Keratinocyte (primary cell): ENCODE measurements at regions not wholly inside any gene's neighbourhood (a gene's known extent, or its start where the extent isn't known, plus 50 kb on each side); places are given as distances from the start of the nearest gene placed in this dataset.
"Not testable (repeated sequence)": the region's sequence is repeated elsewhere in the genome, so short reads cannot be mapped to it uniquely, and the experiment has no call there.

Experiments
- DNase-seq: peaks from one replicate; pipeline ENCODE4 v3.0.0-alpha.2; 2011; ENCODE audit warnings: low read depth, missing footprints, low spot score
- FAIRE-seq: peaks from 2 replicates; lab custom pipeline; 2011; peaks lifted over from hg19 to GRCh38; lab: Jason Lieb, UNC
- H2AFZ ChIP-seq: 2 replicates; pipeline ENCODE4 v1.6.0; 2012; ENCODE audit warnings: low read length, control low read depth, inconsistent platforms; ENCODE audit not compliant: control insufficient read depth
- H3K27ac ChIP-seq: 2 replicates; pipeline ENCODE4 v1.5.1; 2011; ENCODE audit warnings: low read length; ENCODE audit not compliant: control insufficient read depth, insufficient read depth
- H3K27me3 ChIP-seq: 3 replicates; pipeline ENCODE4 v1.6.0; 2011; ENCODE audit warnings: low read length; ENCODE audit not compliant: control insufficient read depth, insufficient read depth; ENCODE audit errors: extremely low read depth
- H3K36me3 ChIP-seq, 2 experiments: 2 replicates in 1 of 2; 3 replicates in 1 of 2; pipeline ENCODE4 v1.5.1; 2011; ENCODE audit warnings: low read length in 2 of 2, mild to moderate bottlenecking in 1 of 2; ENCODE audit not compliant: control insufficient read depth in 2 of 2, insufficient read depth in 2 of 2; ENCODE audit errors: extremely low read depth in 1 of 2
- H3K4me1 ChIP-seq: 3 replicates; pipeline ENCODE4 v1.5.1; 2011; ENCODE audit warnings: low read length; ENCODE audit not compliant: control insufficient read depth, insufficient read depth; ENCODE audit errors: extremely low read depth
- H3K4me2 ChIP-seq: 3 replicates; pipeline ENCODE4 v1.6.0; 2011; ENCODE audit warnings: low read depth, low read length; ENCODE audit not compliant: control insufficient read depth, insufficient read depth; ENCODE audit errors: extremely low read depth
- H3K4me3 ChIP-seq, 3 experiments: fragments of 200-600 bp in 1 of 3; sonication (generic) in 1 of 3; 2 replicates in 2 of 3; 3 replicates in 1 of 3; pipeline ENCODE4 v1.5.1; 2011 to 2016; ENCODE audit warnings: low read length in 3 of 3, mild to moderate bottlenecking in 3 of 3, control low read depth in 2 of 3, inconsistent platforms in 1 of 3, low read depth in 1 of 3, mixed read lengths in 1 of 3, mixed run types in 1 of 3, moderate library complexity in 1 of 3; ENCODE audit not compliant: control insufficient read depth in 2 of 3, insufficient read depth in 2 of 3; ENCODE audit errors: extremely low read depth in 1 of 3
- H3K79me2 ChIP-seq: 2 replicates; pipeline ENCODE4 v1.6.0; 2012; ENCODE audit warnings: low read length; ENCODE audit not compliant: control insufficient read depth, insufficient read depth
- H3K9ac ChIP-seq: 3 replicates; pipeline ENCODE4 v1.6.0; 2011; ENCODE audit warnings: low read length; ENCODE audit not compliant: control insufficient read depth, insufficient read depth; ENCODE audit errors: extremely low read depth
- H3K9me1 ChIP-seq: 3 replicates; pipeline ENCODE4 v1.6.0; 2011; ENCODE audit warnings: low read length; ENCODE audit not compliant: control insufficient read depth, insufficient read depth; ENCODE audit errors: extremely low read depth
- H3K9me3 ChIP-seq: 2 replicates; pipeline ENCODE4 v1.5.1; 2012; ENCODE audit warnings: low read depth, low read length; ENCODE audit not compliant: control insufficient read depth
- H4K20me1 ChIP-seq: 3 replicates; pipeline ENCODE4 v1.6.0; 2011; ENCODE audit warnings: low read length; ENCODE audit not compliant: control insufficient read depth, insufficient read depth; ENCODE audit errors: extremely low read depth
- EZH2 ChIP-seq: IDR thresholded peaks from one replicate; pipeline ENCODE4 v1.6.1; 2012; ENCODE audit warnings: inconsistent platforms, mild to moderate bottlenecking, low read length, moderate library complexity
- dilution Hi-C: fragments of 300-500 bp; cut with MboI; formaldehyde crosslinking; loops from one replicate; pipeline ENCODE4 v1.7.0; 2020; ENCODE audit warnings: low sequenced_read_pairs; ENCODE audit not compliant: extremely low pct_ligation_motif_present
- TF ChIP-seq, protein P1 (sequence below), 3 experiments: IDR thresholded peaks in 1 of 3; conservative IDR thresholded peaks in 1 of 3; optimal IDR thresholded peaks in 1 of 3; 2 replicates in 2 of 3; 3 replicates in 1 of 3; pipeline versions ENCODE3 to v1.5.1; 2011; ENCODE audit warnings: low read length in 3 of 3, mild to moderate bottlenecking in 3 of 3, moderate library complexity in 2 of 3, control low read depth in 1 of 3, inconsistent platforms in 1 of 3; ENCODE audit not compliant: insufficient read depth in 2 of 3; ENCODE audit errors: extremely low read depth in 1 of 3

DNA sequence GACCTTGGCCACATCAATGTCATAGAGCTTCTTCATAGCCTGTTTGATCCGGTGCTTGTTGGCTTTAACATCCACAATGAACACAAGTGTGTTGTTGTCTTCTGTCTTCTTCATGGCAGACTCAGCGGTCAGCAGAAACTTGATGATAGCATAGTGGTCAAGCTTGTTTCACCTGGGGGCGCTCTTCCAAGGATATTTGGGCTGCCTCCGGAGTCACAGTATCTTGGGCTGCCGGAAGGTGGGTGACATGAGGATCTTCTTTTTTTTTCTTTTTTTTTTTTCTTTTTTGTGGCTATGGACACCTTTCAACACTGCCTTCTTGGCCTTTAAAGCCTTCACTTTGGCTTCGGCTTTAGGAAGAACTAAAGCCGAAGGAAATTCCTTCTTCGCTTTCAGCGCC lies 244.6 kb downstream of the GJA1 start:
- no peak for DNase-seq

GRCh38 chr6:121682666-121683065 lies 247.2 kb downstream of the GJA1 start:
- Histone ChIP-seq H3K27ac (no peak overlapping the region), H3K9me3 (no peaks in the 10 kb centered on the region), H3K4me2 (no peak overlapping the region), H3K79me2 (no peaks in the 10 kb centered on the region), H3K27me3 (no peaks in the 10 kb centered on the region), H3K4me1 (no peaks in the 10 kb centered on the region), H3K36me3 (no peaks in the 10 kb centered on the region), H3K9ac (no peak overlapping the region), H3K9me1 (no peaks in the 10 kb centered on the region), H2AFZ (no peak overlapping the region), H4K20me1 (no peaks in the 10 kb centered on the region), H3K4me3 (no peak overlapping the region)
- DNase-seq (no peak), FAIRE-seq (no peak)
- TF ChIP-seq, protein P1, sequence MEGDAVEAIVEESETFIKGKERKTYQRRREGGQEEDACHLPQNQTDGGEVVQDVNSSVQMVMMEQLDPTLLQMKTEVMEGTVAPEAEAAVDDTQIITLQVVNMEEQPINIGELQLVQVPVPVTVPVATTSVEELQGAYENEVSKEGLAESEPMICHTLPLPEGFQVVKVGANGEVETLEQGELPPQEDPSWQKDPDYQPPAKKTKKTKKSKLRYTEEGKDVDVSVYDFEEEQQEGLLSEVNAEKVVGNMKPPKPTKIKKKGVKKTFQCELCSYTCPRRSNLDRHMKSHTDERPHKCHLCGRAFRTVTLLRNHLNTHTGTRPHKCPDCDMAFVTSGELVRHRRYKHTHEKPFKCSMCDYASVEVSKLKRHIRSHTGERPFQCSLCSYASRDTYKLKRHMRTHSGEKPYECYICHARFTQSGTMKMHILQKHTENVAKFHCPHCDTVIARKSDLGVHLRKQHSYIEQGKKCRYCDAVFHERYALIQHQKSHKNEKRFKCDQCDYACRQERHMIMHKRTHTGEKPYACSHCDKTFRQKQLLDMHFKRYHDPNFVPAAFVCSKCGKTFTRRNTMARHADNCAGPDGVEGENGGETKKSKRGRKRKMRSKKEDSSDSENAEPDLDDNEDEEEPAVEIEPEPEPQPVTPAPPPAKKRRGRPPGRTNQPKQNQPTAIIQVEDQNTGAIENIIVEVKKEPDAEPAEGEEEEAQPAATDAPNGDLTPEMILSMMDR (optimal IDR thresholded peaks at IDR 0.05 in 1 of 3, IDR thresholded peaks at IDR 0.05 in 1 of 3, conservative IDR thresholded peaks at IDR 0.05 in 1 of 3; ENCODE audit: extremely low read depth in 1 of 3, insufficient read depth in 2 of 3, low read length in 3 of 3), result no peak
- no peak for TF ChIP-seq EZH2
- dilution Hi-C loops, result no loop called here

More for the DNA sequence above, 244.6 kb downstream of the GJA1 start:
- Histone ChIP-seq H3K9me1 (no peaks in the 10 kb centered on the region), H3K79me2 (no peaks in the 10 kb centered on the region), H3K36me3 (no peaks in the 10 kb centered on the region), H3K9me3 (no peaks in the 10 kb centered on the region), H3K27ac (no peak overlapping the region), H2AFZ (no peak overlapping the region), H3K9ac (no peak overlapping the region), H4K20me1 (no peaks in the 10 kb centered on the region), H3K27me3 (no peaks in the 10 kb centered on the region), H3K4me3 (no peak overlapping the region), H3K4me2 (no peak overlapping the region), H3K4me1 (no peaks in the 10 kb centered on the region)
- FAIRE-seq, result no peak
- dilution Hi-C loops, result no loop called here
- no peak for TF ChIP-seq EZH2
- TF ChIP-seq, protein P1 (optimal IDR thresholded peaks at IDR 0.05 in 1 of 3, IDR thresholded peaks at IDR 0.05 in 1 of 3, conservative IDR thresholded peaks at IDR 0.05 in 1 of 3; ENCODE audit: extremely low read depth in 1 of 3, insufficient read depth in 2 of 3, low read length in 3 of 3), result no peak

- H2AFZ ChIP-seq, result not testable (repeated sequence)
Observed at GRCh38 chr6:121685806-121686205, 250.4 kb downstream of the GJA1 start.

More at GRCh38 chr6:121685806-121686205, 250.4 kb downstream of the GJA1 start:
- H3K27me3 ChIP-seq, H3K36me3 ChIP-seq, DNase-seq, H3K9me1 ChIP-seq, H3K79me2 ChIP-seq, H3K4me1 ChIP-seq, H3K27ac ChIP-seq, H3K4me3 ChIP-seq, H3K4me2 ChIP-seq, H3K9me3 ChIP-seq, H4K20me1 ChIP-seq, dilution Hi-C loops, FAIRE-seq, H3K9ac ChIP-seq: not testable (repeated sequence)
